GM19099 (cell line): ENCODE measurements at regions not wholly inside any gene's neighbourhood (a gene's known extent, or its start where the extent isn't known, plus 50 kb on each side); places are given as distances from the start of the nearest gene placed in this dataset.

ENCODE experiments used
- POLR2A ChIP-seq: IDR thresholded peaks from 3 replicates; pipeline ENCODE4 v1.6.1; 2011; ENCODE audit warnings: low read depth; ENCODE audit not compliant: insufficient read length; ENCODE audit errors: extremely low read depth

DNA sequence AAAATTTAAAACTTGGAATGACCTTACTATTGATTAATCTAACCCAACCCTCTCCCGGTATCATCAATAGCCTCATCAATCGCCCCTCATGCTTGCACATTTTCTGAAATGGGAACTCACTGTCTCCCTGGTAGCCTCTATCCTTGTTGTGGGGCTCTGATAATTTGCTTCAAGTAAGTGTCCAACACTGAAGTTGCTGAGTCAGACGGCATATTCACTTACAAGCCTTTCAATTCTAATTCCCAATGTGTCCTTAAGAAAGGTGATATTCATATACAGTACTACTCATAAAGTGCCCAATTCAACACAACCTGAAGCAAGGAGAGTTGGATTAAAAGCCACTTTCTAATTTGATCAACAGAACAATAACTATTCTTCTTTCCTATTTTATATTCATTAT is 1146.1 kb upstream of the TMEM132C start:
- TF ChIP-seq POLR2A, result no peak

GRCh38 chr12:127121494-127122084 is 1145.4 kb upstream of the TMEM132C start:
- TF ChIP-seq POLR2A, result no peak

DNA sequence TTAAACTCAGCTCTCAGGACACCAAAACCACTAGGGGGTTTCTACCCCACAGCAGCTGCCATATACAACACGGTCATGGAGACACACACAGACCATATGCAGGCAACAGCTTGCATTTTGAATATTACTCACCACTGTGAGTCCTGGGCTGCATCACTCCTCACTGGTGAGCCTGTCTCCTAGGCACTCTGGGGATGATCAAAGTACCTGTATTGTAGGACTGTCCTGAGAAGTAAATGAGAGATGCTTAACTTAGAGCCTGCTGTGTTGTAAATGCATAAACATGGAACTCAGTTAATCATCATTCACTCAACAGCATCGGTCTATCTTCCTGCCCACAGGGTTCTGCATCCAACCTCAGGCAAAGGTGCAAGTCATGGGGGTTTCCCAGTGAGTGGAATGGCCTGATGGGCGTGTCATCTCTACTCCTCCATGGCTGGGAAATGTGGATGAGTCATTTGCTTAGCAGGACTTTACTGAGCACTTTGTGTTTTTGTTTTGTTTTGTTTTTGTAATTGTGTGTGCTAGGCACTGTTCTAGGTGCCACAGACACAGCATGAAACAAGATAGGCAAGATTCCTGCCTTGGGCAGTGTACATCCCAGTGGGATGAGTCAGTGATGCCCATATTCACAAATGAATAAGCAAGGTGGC is 1141.2 kb upstream of the TMEM132C start:
- TF ChIP-seq POLR2A, result no peak

- TF ChIP-seq POLR2A, result no peak
Observed at GRCh38 chr12:127126260-127126628, 1140.7 kb upstream of the TMEM132C start.

DNA sequence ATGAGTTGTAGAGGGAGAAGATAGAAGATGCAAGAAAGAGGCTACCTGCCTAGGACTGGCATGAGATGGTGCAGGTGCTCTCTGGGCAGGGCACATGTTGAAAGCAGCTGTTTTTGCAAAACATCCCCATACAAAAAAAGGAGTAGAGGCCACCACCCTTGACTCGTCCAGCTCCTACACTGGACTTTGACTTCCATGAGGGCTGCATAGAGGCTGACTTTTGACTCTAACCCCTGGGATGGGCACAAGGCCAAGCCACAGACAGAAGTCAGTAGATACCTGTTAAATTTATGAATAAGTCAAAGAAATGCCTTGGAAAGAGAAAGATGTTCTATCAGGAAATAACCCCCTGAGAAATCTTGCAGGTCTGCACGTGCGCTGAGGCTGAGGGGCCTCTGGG is 1139.1 kb upstream of the TMEM132C start:
- TF ChIP-seq POLR2A, result no peak

DNA sequence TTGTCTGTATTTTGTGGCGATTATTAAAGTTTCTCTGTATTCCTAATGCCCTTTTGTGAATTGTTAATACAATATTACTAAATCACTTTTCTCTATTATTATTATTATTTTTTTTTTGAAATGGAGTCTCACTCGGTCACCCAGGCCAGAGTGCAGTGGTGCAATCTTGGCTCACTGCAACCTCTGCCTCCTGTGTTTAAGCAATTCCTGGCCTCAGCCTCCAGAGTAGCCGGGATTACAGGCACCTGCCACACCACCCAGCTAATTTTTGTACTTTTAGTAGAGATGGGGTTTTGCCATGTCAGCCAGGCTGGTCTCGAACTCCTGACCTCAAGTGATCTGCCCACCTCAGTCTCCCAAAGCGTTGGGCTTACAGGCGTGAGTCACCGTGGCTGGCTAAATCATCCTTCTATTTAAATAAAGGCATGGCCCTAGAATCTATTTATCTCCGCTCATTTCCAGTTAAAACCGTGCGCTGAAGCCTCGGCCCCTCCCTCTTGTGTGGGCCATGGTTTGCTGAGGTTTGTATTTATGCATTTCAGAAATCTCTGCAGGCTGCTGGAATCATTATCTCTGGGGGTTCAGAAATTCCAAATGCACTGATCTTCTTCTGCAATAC is 1136.4 kb upstream of the TMEM132C start:
- TF ChIP-seq POLR2A, result no peak

DNA sequence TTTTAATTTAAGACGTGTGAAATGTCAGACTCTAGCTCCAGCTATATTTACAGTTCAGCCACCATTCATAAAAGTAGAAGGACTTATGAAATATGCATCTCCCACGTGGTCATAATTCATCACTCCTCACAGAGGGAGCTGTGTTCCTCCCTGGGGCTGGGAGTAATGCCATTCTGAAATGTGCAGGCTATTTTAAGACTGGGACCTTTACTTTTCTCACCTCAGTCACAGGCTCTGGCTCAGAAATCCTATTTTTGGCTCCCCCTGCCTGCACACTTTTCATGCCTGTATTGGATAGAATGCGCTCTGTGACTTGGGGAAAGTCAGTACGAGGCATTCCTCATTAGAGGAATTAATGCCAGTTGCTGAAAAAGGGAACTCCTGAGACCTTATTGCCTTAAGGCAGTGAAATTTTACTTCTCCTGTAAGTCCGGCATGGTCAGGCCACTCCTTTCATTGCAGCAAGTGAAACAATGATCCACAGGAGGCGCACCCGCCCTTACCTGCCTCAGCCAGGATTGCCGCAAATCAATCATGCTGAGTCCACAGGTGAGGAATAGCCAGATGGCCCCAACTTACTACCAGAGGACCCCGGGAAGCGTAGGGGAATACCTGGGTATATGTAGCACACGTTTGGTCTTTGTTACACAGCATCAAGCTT is 1133.2 kb upstream of the TMEM132C start:
- TF ChIP-seq POLR2A, result no peak

DNA sequence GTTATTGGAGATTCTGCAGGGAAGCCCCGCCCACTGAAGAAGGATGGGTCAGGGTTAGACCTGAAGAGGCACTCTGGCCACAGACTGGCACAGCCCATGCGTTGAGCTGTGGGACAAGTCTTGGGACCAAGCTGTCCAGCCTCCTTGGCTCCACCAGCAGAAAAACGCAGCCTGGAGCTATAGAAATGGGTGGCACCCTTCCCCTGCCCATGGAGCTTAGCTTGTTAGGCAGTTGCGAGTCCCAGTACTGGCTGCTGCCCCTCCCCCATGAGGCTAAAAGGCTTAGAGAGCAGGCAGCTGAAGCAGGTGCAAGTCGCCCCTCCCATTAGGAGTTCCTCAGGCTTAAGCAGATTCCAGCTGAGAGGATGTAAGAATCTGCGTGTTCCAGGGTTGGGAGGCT is 1124.0 kb upstream of the TMEM132C start:
- no peak for TF ChIP-seq POLR2A

- no peak for TF ChIP-seq POLR2A
Observed at GRCh38 chr12:127144770-127145169, 1122.2 kb upstream of the TMEM132C start.

DNA sequence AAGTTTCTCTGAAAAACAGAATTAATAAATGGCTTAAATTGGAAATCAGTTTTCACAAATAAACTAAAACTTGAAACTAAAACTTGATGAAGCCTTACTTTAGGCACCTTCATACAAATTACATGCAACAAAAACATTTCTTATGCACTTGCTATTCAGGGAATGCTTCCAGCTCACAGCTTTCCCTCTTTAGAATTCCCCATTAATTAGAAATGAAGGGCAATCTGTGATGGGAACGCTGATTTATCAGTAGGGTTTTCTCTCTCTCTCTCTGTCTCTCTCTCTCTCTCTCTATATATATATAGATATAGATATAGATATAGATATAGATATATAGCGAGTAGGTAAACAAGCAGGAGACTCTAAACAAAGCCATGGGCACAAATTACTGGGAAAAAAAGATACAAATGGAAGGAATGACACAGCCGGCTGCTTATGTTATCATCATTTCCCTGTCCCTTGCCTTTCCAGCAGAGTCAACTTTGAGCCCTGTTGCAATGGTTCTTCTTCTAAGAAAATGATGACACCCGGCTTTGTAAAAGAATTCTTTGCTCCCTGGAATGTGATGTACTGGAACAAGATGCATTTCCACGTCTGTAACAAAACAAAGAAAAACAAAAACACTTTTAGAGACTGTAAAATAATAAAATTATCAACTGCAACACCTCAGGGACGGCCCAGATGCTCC is 1121.6 kb upstream of the TMEM132C start:
- TF ChIP-seq POLR2A, result no peak

DNA sequence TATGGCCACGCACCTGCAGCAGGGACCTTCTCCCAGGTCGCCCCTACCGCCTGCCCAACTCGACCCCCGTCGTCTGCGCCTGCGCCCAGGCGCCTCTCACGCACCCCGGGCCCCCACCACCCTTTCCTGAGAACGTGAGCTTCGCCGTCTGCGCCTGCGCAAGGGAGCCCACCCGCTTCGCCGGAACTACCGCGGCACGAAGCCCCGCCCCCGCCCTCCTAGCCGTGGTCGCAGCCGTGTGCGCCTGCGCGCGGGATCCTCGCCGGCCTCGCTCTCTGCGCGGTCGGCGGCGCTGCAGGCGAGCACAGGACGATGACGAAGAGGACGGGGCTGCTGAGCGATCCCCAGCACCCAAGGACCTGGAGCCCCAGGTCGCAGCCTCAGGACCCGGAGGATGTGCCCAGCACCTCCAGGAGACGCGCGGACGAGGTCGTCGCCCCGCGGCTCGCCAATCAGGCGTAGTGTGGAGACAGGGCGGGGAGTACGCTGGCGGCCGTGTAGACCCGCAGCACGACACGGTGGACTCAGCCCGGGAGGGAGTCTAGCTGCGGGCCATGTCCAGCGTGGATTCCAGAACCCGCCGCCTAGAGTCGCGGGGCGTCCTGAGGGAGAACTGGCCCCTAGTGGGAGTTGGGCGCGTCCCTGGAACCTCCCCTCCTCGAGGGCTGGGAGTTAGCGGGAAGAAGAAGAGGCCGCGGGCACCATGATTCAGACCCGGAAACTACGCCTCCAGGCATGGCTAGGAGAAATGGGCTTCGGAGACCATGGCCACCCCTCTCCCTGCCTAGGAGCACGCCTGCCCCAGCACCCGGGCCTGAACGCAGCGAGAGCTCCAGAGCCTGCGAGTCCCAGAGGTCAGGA is 1120.8 kb upstream of the TMEM132C start:
- TF ChIP-seq POLR2A, result no peak

GRCh38 chr12:127146991-127147718 is 1119.8 kb upstream of the TMEM132C start:
- no peak for TF ChIP-seq POLR2A

- TF ChIP-seq POLR2A, result no peak
Observed at GRCh38 chr12:127147724-127148123, 1119.2 kb upstream of the TMEM132C start.

DNA sequence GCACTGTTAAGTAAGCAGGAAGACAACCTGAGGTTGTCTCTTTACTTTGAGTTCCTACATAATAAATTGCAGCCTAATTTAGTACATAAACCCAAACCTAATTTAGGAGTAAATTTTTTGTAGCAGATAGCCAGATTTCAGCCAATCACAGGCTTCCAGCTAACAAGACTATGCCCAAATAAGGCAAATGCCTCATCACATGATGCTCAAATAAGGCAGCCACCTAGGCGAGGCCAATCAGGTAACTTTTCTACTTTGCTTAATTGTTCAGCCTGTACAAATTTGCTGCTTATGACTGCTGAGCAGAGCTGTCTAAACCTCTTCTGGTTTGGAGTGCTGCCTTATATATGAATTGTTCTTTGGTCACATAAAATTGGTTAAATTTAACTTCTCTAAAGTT is 1118.7 kb upstream of the TMEM132C start:
- no peak for TF ChIP-seq POLR2A
